LoVo (cell line): ENCODE measurements at regions not wholly inside any gene's neighbourhood (a gene's known extent, or its start where the extent isn't known, plus 50 kb on each side); places are given as distances from the start of the nearest gene placed in this dataset.
"Not testable (repeated sequence)": the region's sequence is repeated elsewhere in the genome, so short reads cannot be mapped to it uniquely, and the experiment has no call there.

Source experiments
- DNase-seq: peaks from one replicate; pipeline ENCODE4 v3.0.0-alpha.2; 2016; ENCODE audit warnings: low spot score

DNA sequence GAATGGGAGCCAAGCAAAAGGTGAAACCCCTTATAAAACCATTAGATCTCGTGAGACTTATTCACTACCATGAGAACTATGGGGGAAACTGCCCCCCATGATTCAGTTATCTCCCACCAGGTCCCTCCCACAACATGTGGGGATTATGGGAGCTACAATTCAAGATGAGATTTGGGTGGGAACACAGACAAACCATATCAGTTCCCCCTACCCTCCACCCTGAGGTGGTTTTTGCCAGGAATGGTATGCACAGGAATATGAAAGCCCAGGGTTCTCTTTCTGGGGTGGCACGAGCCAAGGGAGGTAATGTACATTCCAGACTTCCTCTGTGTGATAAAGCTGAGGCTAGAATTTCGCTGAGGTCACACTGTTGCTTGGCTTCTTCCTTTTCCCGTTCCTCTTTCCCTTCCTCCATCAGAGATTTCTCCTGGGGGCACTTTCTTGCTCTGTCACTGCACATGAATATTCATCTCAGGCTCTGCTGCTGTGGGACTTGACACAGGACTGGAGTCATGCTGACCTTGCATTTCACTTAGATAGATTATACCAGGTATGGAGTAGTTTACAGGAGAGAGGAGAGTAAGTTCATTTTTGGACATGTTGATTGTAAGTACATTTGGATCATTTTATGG, 347.0 kb upstream of the MTPN start:
- DNase-seq: no peak

DNA sequence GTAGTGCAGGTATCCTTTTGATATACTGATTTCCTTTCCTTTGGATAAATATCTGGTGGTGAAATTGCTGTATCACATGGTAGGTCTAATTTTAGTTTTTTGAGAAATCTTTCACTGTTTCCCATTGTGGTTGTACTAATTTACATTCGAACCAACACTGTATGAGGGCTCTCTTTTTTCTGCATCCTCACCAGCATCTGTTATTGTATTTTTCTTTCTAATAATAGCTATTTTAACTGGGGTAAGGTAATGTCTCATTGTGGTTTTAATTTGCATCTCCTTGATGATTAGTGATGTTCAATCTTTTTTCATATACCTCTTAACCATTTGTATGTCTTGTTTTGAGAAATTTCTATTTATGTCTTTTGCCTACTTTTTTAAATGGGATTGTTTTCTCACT, 335.4 kb upstream of the MTPN start:
- DNase-seq: no peak

DNA sequence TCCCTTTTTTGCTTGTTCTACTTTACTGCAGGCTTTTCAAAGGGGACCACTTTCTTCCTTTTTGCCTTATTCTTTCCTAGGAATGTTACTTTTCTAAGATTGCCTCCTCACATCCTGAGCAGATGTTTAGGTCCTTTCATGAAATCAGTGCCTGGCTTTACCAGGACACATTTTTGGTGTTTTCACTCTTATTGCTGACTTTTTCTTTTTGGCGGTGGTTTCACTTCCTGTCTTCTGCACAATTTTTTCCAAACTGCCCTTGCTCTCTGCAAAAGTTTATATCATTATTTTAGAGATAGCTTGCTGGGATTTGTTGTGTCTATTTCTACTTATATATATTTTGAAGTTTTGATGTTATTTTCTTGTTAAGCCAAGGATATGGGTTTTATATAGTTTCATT, 332.2 kb upstream of the MTPN start:
- no peak for DNase-seq

DNA sequence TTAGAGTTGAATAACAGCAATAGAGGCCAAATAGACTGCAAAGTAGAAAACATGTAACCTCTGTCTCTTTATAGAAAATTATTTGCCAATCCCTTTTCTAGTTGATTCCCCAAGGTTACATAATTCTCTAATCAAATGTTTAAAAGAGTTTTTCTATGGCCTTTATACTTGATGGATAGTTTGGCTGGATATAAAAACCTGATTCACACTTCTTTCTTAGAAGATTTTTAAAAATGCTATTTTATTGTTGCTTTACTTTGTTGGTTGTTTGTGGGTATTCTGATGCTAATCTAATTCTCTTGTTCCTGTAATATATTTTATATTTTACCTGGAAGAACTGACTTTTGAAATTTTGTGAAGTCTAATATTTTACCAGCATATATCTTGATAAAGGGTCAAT, 331.1 kb upstream of the MTPN start:
- DNase-seq: no peak

DNA sequence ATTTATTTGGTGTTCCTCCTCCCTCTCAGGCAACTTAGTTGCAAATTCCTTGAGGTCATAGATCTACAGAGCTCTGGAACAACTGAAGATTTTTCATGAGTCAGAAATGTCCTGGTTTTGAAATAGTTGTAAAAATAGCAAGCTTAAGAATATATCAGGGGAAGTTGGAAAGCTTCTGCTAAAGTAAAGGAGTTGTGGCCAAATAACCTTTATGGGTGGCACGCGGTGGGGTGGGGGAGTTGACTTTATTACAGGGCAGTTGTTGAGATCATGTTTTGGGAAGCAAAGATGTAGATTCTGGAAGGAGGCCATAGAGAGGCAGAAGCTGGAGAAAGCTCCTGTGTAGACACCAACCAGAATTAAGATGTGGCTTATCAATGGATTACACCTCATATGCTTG, 326.0 kb upstream of the MTPN start:
- DNase-seq: no peak

DNA sequence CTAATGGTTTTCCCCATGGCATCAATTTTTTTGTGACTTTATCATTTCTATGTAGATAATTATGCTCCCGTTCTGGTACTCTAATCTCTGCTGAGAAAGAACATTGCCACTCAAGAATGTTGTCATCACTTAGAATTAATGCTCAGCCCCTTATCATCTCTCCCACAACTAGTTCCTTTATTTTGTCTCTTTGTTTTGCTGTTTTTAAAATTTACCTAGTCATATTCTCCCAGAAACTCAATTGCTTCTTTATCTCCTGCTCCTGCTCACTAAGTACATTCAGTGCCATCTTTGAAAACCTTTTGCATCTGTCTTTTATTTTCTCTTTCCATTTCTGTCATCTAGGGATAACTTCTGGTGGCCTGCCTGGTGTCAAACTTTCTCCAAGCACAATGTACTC, 324.9 kb upstream of the MTPN start:
- no peak for DNase-seq

DNA sequence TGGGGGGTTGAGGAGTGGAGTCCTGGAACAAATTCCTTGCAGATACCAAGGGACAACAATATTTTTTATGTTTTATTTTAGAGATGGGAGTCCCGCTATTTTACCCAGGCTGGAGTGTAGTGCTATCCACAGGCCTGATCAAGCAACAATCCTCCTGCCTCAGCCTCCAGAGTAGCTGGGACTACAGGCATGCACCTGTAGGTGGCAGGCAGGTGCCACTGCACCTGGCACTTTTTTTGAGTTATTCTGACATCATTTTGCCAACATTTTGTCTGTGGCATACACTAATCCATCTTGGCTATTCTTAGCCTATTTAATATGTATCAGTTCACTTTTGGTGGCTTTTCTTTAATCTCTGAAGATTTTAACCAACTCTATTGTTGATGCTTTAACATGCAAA, 317.8 kb upstream of the MTPN start:
- DNase-seq: no peak

- DNase-seq: no peak
Measured at GRCh38 chr7:136293841-136294391, 316.8 kb upstream of the MTPN start.

DNA sequence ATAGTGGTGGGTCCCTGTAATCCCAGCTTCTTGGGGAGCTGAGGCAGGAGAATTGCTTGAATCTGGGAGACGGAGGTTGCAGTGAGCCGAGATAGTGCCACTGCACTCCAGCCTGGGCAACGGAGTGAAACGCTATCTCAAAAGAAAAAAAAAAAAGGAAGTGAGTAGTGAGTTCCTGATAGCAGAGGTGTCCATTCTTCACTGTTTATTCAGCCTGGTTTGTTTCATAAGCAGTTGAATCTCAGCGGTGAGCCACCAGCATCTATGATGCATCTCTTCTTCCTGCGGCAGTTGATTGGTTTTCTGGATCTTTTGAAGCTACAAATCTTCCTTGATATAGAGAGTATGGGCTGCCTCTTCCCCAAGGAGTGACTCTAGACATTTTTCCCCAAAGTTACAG, 316.1 kb upstream of the MTPN start:
- DNase-seq: no peak

DNA sequence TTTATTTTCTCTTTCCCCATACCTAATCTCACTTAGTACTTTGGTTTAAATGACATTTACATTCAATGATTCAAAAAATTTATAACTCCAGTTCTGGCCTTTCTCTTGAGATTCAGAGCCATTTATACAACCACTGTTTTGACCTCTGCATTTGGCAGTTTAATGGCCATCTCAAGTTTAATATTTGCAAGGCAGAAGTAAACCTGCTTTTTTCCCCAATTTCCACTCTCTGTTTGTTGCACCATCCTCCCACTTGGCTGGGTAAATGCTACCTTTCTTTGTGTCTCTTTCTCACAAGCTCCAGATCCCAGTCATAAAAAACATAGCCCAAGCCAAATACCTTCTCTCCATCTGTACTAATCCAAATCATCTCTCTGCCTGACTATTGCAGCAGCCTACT, 315.2 kb upstream of the MTPN start:
- DNase-seq: no peak

DNA sequence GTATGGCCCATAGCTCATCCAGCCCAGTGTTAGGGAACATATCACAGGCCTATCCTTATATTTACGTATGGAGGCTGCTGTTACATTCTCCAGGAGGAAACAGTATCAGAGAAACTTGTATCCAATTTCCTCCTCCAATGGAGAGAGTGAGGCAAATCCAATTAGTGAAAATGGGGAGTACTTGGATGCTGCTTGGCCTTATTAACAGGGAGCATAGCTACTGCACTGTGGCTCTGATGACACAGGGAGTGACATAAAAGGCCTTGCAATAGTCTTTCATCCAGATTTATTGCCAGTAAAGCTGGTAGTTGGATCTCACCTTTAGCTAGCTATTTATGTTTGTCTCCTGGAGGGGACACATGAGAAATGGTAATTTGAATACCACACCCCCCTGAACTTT, 313.2 kb upstream of the MTPN start:
- DNase-seq: no peak

DNA sequence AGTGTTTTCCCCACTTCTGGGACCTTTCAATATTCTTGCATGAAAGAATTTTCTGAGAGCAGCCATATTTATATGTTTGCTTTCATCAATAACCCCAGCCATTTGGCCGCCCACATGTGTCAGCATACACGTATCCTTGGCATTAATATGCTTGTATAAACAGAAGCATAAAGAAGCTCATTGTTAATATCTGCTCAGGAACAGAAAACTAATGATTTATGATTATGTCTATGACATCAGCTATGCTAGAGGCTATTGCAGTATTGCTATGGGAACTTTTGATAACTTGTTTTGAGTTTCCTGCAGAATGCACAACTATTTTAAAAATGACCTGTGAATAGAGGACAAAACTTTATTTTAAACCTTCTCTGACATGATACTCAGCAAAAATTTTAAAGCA, 300.9 kb upstream of the MTPN start:
- DNase-seq: no peak

DNA sequence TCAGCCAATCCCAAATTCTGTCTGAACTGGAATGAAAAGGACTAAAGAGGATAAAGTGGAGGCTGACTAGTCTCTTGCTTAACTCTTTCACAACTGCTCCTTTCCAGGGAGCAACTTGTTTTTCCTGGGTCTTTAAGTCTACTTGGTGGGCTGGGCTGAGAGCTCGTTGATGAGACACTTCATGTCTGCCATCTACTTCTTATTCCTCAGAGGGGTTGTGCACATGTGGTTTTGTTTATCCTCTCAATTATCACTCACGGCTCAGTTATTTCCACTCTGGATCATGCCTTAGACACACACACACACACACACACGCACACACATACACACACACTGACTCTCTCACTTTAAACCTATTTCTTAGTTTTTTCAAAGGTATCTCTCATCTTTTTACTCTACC, 298.6 kb upstream of the MTPN start:
- no peak for DNase-seq

DNA sequence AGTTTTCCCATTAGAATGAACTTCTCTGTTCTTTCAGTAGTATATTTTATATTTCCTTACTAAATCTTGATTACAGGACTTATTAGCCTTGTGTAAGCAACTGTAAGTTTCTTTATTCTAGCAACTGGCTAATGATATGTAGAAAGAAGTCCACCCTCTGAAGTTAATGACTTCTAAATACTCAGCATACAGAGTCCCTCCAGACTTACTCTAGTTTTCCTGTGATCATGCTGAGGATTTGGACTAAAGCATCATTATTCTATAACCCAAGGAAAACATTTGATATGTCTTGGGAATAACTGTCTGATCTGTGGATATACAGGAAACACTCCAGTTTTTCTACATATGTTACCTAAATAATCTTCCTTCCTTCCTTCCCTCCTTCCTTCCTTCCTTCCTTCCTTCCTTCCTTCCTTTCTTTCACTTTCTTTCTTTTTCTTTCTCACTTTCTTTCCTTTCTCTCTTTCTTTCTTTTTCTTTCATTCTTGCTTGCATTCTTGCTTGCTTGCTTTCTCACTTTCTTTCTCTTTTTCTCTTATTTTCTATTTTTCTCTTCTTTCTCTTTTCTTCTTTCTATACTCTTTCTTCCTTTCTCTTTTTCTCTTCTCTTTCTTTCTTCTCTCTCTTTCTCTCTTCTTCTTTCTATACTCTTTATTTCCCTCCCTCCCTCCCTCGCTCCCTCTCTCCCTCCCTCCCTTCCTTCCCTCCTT, 297.6 kb upstream of the MTPN start:
- no peak for DNase-seq

DNA sequence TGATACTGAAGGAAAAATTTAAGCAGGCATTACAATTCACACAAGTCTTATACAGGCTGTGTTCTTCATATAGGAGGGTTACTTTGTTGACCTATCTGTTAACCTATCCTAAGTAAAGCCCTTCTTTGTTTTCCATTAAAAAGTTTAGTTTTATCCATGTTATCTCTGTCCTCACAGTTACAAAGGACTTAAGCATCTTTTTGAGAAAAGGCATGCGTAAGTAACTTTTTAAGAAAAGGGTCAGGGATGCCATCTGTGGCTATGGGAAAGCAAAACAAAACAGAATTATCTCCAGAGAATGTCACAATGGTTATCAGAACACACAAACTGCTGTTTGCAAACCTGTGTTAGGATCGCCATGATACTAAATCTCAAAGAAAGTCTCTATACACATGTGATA, 295.8 kb upstream of the MTPN start:
- no peak for DNase-seq

DNA sequence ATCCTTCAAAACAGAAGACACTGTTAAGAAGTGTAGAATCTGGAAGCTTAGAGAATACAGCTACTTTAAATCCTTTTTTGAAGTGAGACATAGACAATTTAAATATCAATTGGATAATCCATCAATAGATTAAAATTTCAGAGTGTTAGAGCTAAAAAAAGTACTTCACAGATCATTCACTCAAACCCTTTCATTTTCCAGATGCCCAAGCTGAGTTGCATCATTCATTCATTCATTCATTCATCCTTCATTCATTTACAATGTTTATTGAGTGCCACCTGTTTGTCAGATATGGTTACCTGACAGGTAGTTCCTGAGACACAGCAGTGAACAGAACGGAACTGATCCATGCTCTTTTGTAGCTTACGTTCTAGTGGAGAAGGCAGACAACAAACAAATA, 290.7 kb upstream of the MTPN start:
- no peak for DNase-seq

GRCh38 chr7:136266457-136266856, 289.3 kb upstream of the MTPN start:
- no peak for DNase-seq

GRCh38 chr7:136264304-136264703, 287.1 kb upstream of the MTPN start:
- DNase-seq: not testable (repeated sequence)

DNA sequence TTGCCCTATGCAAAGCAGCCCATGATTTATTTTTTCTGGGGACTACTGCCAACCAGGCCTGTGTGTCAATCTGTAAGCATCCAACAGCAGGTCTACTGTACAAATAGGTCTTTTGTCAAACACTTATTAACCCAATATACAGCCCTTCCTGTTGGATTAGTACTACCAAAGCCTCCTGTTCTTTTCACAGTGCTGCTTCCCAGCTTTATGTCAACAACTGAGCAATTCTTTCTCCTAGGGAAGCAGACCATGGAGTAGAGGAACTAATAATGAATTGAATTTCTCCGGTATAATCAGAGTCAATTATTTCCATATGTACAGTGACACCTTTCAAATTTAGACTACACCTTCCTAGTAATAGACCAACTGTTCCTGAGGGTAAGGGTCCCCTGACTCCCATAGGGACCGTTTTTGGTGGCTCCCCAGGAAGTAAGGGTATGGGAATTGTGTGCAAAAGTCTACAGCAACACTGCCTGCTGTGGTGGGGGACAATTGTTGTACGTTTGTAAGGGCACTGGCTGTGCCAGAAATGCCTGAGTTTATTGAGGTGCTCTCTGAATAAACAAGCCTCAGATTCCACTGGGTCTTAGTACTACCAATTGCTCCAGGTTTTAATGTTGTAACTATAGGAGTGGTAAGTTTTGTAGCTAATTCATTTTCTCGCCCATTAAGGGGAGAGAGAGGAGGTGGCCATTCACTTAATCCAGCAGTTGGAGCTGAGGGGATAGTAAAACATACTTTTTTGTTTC, 286.1 kb upstream of the MTPN start:
- not testable (repeated sequence) for DNase-seq

DNA sequence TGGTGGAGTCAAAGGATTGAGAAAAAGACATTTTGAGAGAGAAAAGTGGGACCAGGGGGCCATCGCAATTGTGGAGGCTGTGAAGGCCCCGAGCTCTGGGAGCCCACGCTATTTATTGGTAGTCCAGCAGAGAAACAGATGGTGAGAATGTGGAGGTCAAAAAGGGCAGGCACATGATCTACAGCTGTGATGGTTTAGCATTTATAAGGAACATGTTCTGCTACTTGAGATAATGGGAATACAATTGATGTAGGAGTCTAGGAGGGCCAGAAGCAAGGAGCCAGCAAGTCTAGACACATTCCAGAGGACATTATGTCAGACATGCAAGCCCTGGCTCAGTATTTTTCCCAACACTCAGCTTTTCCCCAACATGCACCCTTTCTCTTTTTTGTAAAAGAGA, 283.4 kb upstream of the MTPN start:
- not testable (repeated sequence) for DNase-seq

DNA sequence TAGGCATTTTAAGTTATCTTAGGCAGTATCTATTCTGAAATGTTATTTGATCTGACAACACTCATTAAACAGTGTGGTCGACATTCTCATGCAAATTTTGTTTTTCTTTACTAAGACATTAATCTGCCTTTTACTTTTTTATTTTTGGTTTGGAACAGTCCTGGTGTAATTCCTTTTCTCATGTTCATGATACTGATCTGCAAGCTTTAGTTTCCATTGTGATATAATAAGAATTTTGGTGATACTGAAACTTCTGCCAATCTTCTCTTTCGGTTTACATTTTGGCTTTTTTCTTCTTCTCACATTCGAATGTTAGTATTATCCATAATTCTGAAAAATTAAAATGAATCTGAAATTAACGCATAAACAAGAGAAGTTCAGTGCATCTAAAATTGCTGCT, 281.9 kb upstream of the MTPN start:
- no peak for DNase-seq

DNA sequence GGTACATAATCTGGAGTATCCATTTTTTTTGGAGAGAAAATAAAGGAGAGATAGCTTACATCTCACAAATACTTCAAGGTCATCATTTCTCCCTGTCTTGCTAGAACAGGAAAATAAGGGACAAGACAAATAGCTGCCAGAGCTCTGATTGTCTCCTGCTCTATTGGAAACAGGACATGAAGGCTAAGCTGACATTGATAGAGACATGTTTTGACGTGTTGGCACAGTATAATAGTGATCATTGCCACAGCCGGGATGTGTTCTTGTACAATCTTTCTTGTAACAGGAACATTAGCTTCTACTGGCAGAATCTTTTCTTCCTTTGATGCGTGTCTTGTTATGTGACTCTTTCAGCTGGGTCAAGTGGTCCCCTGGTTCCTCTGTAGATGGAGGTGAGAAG, 279.3 kb upstream of the MTPN start:
- DNase-seq: no peak

DNA sequence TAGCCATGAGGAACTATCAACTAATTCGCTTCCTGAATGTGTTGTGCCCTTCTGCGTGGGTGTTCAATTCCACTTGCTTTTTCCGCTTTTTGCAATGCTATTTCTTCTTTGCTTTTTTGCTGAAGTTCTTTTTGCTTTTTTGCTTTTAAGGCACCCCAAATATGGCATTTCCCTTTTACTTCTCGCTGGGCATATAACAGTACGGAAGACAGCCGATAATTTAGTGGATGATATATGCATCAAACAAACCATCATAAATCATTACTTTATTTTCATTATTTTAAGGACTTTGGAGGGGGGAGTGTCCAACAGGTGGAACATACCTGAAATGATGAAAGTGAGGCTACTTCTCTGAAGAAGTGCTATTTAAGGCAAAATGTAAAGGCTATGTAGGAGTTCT, 277.0 kb upstream of the MTPN start:
- no peak for DNase-seq
